ENCODE measurements at regions not wholly inside any gene's neighbourhood (a gene's known extent, or its start where the extent isn't known, plus 50 kb on each side); places are given as distances from the start of the nearest gene placed in this dataset.

DNA sequence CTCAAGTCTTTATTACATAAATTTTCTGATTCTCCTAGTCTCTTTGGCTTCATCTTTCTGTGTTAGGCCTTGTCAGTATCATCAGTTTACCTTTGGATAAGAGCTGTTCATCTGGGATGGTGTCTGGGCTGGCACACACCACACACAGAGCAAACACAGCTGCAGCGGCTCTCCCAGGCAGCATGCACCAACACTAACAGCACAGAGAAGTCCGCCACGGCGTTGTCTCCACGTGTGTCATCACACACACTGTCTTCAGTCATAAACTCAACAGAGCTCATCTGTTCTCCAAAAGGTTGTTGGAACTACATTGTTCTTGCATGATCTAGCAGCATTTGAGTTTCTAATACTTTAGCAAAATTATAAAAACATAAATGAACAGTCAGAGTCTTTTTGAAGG lies 851.9 kb upstream of the FRG1 start:
- Histone ChIP-seq H3K4me3 (ENCODE audit: low read length) (no peak overlapping the region), H3K9ac (ENCODE audit: low read length) (no peak overlapping the region), H3K4me2 (ENCODE audit: low read length) (no peak overlapping the region), H3K36me3 (ENCODE audit: low read depth, low read length) (no peaks in the 10 kb centered on the region), H2AFZ (ENCODE audit: low read length) (no peak overlapping the region), H3K9me2 (replicated peaks; ENCODE audit: low read length) (no peaks in the 10 kb centered on the region), H4K20me1 (ENCODE audit: low read length) (no peaks in the 10 kb centered on the region), H3K9me3 (ENCODE audit: low read length) (no peaks in the 10 kb centered on the region), H3K4me1 (ENCODE audit: insufficient read depth, low read length) (no peaks in the 10 kb centered on the region), H3K27ac (ENCODE audit: low read length) (no peak overlapping the region), H3F3A (ENCODE audit: low read length, unreplicated experiment) (no peaks in the 10 kb centered on the region), H3K79me2 (ENCODE audit: low read length) (no peaks in the 10 kb centered on the region), H3K27me3 (ENCODE audit: low read length) (no peaks in the 10 kb centered on the region)
- intact Hi-C loops (cut with micrococcal nuclease): no loop called here
- no TSS peak for BruUV-seq (replicated peaks)
- DNase-seq (no peak), ATAC-seq (no peak)
- ChIA-PET POLR2A (ENCODE audit: unreplicated experiment) (no interaction called here), CTCF (no interaction called here)
- no peak for TF ChIP-seq EZH2 (IDR thresholded peaks at IDR 0.05; ENCODE audit: low read length, unreplicated experiment)
- TF ChIP-seq, protein P1, sequence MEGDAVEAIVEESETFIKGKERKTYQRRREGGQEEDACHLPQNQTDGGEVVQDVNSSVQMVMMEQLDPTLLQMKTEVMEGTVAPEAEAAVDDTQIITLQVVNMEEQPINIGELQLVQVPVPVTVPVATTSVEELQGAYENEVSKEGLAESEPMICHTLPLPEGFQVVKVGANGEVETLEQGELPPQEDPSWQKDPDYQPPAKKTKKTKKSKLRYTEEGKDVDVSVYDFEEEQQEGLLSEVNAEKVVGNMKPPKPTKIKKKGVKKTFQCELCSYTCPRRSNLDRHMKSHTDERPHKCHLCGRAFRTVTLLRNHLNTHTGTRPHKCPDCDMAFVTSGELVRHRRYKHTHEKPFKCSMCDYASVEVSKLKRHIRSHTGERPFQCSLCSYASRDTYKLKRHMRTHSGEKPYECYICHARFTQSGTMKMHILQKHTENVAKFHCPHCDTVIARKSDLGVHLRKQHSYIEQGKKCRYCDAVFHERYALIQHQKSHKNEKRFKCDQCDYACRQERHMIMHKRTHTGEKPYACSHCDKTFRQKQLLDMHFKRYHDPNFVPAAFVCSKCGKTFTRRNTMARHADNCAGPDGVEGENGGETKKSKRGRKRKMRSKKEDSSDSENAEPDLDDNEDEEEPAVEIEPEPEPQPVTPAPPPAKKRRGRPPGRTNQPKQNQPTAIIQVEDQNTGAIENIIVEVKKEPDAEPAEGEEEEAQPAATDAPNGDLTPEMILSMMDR (conservative IDR thresholded peaks at IDR 0.05; ENCODE audit: low read depth, low read length): no peak
- TF ChIP-seq EZH2phosphoT487 (IDR thresholded peaks at IDR 0.05; ENCODE audit: borderline replicate concordance, low read length): no peak

DNA sequence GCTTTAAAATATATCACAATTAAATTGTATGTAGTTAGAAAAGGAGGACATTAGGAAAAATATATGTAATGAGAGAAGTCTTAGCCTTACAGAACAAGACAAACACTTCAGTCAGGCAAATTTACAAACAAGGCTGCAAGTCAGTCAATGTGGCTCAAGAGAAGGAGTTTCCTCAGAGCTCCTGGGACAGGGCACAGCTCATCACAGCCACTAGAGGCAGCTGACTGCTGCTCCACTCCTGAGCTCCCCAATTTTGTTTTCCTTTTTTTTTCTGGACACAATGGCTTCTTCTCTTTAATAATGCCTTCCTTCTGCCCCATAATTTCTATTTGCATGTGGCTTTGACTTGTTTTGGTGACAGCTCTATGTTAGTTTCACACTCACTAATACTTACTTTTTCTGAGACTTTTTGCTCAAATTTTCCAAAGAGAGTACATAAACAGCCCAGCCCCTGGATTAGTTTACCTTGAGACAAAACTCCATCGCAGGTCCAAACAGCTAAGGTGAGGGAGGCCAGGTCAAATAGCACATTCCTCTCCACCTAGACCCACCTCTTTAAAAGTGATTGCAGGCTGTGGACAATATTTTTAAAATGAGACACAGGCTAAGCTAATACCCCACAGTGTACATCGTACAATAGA lies 850.4 kb upstream of the FRG1 start:
- Histone ChIP-seq H3K9ac (ENCODE audit: low read length) (no peak overlapping the region), H3F3A (ENCODE audit: low read length, unreplicated experiment) (no peaks in the 10 kb centered on the region), H3K27ac (ENCODE audit: low read length) (no peak overlapping the region), H3K27me3 (ENCODE audit: low read length) (no peaks in the 10 kb centered on the region), H3K9me2 (replicated peaks; ENCODE audit: low read length) (no peaks in the 10 kb centered on the region), H3K4me3 (ENCODE audit: low read length) (no peak overlapping the region), H3K79me2 (ENCODE audit: low read length) (no peaks in the 10 kb centered on the region), H3K4me1 (ENCODE audit: insufficient read depth, low read length) (no peaks in the 10 kb centered on the region), H3K4me2 (ENCODE audit: low read length) (no peak overlapping the region), H2AFZ (ENCODE audit: low read length) (no peak overlapping the region), H3K36me3 (ENCODE audit: low read depth, low read length) (no peaks in the 10 kb centered on the region), H3K9me3 (ENCODE audit: low read length) (no peaks in the 10 kb centered on the region), H4K20me1 (ENCODE audit: low read length) (no peaks in the 10 kb centered on the region)
- POLR2A ChIA-PET (ENCODE audit: unreplicated experiment): no interaction called here
- intact Hi-C loops (cut with micrococcal nuclease): no loop called here
- ATAC-seq (no peak), DNase-seq (peak; percentile 25)
- TF ChIP-seq EZH2phosphoT487 (IDR thresholded peaks at IDR 0.05; ENCODE audit: borderline replicate concordance, low read length): no peak
- TF ChIP-seq, protein P1 (conservative IDR thresholded peaks at IDR 0.05; ENCODE audit: low read depth, low read length): peak; percentile 49
- TF ChIP-seq EZH2 (IDR thresholded peaks at IDR 0.05; ENCODE audit: low read length, unreplicated experiment): no peak
- BruUV-seq (replicated peaks): no TSS peak
- CTCF ChIA-PET: no interaction called here

DNA sequence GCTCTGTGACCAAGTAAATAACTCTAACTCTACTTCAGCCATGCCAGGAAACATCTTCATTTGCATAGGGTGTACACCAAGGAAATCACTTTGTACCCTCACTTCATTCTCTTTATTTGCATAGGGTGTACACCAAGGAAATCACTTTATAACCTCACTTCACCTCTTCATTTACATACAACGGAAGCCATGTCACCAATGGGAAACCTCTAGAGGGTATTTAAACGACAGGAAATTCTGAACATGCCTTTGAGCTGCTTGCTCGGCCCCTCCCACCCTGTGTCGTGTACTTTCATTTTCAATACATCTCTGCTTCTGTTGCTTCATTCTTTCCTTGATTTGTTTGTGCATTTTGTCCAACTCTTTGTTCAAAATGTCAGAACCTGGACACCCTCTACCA lies 848.1 kb upstream of the FRG1 start:
- Histone ChIP-seq H3K9ac (ENCODE audit: low read length) (no peak overlapping the region), H3K9me2 (replicated peaks; ENCODE audit: low read length) (no peaks in the 10 kb centered on the region), H3F3A (ENCODE audit: low read length, unreplicated experiment) (no peaks in the 10 kb centered on the region), H3K79me2 (ENCODE audit: low read length) (no peaks in the 10 kb centered on the region), H4K20me1 (ENCODE audit: low read length) (no peaks in the 10 kb centered on the region), H3K4me3 (ENCODE audit: low read length) (peak overlapping the region; percentile 40; the same call in 1 of the 2 replicates), H3K4me1 (ENCODE audit: insufficient read depth, low read length) (no peaks in the 10 kb centered on the region), H3K9me3 (ENCODE audit: low read length) (no peaks in the 10 kb centered on the region), H3K36me3 (ENCODE audit: low read depth, low read length) (no peaks in the 10 kb centered on the region), H3K4me2 (ENCODE audit: low read length) (peak overlapping the region; percentile 62; the same call in 1 of the 2 replicates), H3K27ac (ENCODE audit: low read length) (no peak overlapping the region), H2AFZ (ENCODE audit: low read length) (peak overlapping the region; percentile 57; the same call in 1 of the 2 replicates), H3K27me3 (ENCODE audit: low read length) (no peaks in the 10 kb centered on the region)
- DNase-seq (no peak), ATAC-seq (no peak)
- intact Hi-C loops (cut with micrococcal nuclease): no loop called here
- POLR2A ChIA-PET (ENCODE audit: unreplicated experiment): no interaction called here
- no TSS peak for BruUV-seq (replicated peaks)
- CTCF ChIA-PET: no interaction called here
- TF ChIP-seq EZH2phosphoT487 (IDR thresholded peaks at IDR 0.05; ENCODE audit: borderline replicate concordance, low read length): no peak
- TF ChIP-seq EZH2 (IDR thresholded peaks at IDR 0.05; ENCODE audit: low read length, unreplicated experiment): no peak
- TF ChIP-seq, protein P1 (conservative IDR thresholded peaks at IDR 0.05; ENCODE audit: low read depth, low read length): no peak

Measured in PC-3 (cell line).